HCT116 (cell line): ENCODE measurements at regions not wholly inside any gene's neighbourhood (a gene's known extent, or its start where the extent isn't known, plus 50 kb on each side); places are given as distances from the start of the nearest gene placed in this dataset.

Experiments used
- ATAC-seq: fragments of 200-7000 bp; cut with Tn5 transposase; 2 replicates; pipeline ENCODE4 v1.9.1; 2020; ENCODE audit warnings: mild to moderate bottlenecking, moderate library complexity
- BruUV-seq: library from RNA; stranded (reverse); fragments of 400-500 nt; replicated peaks from 2 replicates; lab custom pipeline; 2021; lab: Mats Ljungman, UMichigan
- CTCF ChIA-PET: fragments of 300-600 bp; sonication (Branson Sonifier 250); formaldehyde crosslinking; loops from one replicate; lab custom pipeline; 2021; ENCODE audit warnings: antibody characterized with exemption; lab: Charles Lee
- POLR2A ChIA-PET: fragments of 300-600, 350-600 bp; sonication (Branson Sonifier 250); formaldehyde crosslinking; loops from one replicate; lab custom pipeline; 2021; ENCODE audit warnings: antibody characterized with exemption; lab: Charles Lee
- RAD21 ChIA-PET, 2 experiments: fragments of 300-600 bp; sonication (Branson Sonifier 250); formaldehyde crosslinking; loops; one replicate each; lab custom pipeline; 2023; ENCODE audit warnings: low total read pairs in 2 of 2; ENCODE audit not compliant: uncharacterized antibody in 2 of 2, unreplicated experiment in 2 of 2, low non-redundant PET in 1 of 2; lab: Charles Lee
- DNase-seq: peaks from one replicate; pipeline ENCODE4 v3.0.0-alpha.2; 2010; ENCODE audit warnings: low read depth, low spot score
- H2AFZ ChIP-seq: fragments of 200-600 bp; shearing (Covaris generic), sonication (generic); 2 replicates; pipeline ENCODE4 v1.6.1; 2017; ENCODE audit warnings: low read depth, mixed run types, mixed read lengths, antibody characterized with exemption, low read length; ENCODE audit not compliant: poor library complexity, severe bottlenecking
- H3K27ac ChIP-seq: 2 replicates; pipeline ENCODE4 v1.5.1; 2012; ENCODE audit warnings: low read depth, low read length
- H3K27me3 ChIP-seq: fragments of 200-600 bp; sonication (generic); 2 replicates; pipeline ENCODE4 v1.6.1; 2016; ENCODE audit warnings: mixed run types, low read length, mixed read lengths; ENCODE audit not compliant: insufficient read depth
- H3K36me3 ChIP-seq, 2 experiments: fragments of 200-500 bp in 1 of 2; fragments of 200-600 bp in 1 of 2; sonication (Bioruptor generic) in 1 of 2; sonication (generic) in 1 of 2; 2 replicates each; pipeline versions ENCODE4 v1.5.1 to v1.6.1; 2014 to 2016; ENCODE audit warnings: low read length in 2 of 2, inconsistent platforms in 1 of 2, mixed read lengths in 1 of 2, mixed run types in 1 of 2; ENCODE audit not compliant: insufficient read depth in 2 of 2, control insufficient read depth in 1 of 2
- H3K4me1 ChIP-seq, 2 experiments: fragments of 200-600 bp in 1 of 2; sonication (generic) in 1 of 2; 2 replicates each; pipeline versions ENCODE4 v1.5.1 to v1.6.1; 2012 to 2017; ENCODE audit warnings: low read length in 2 of 2, inconsistent platforms in 1 of 2, mild to moderate bottlenecking in 1 of 2, mixed read lengths in 1 of 2, mixed run types in 1 of 2, moderate library complexity in 1 of 2; ENCODE audit not compliant: insufficient read depth in 2 of 2, control insufficient read depth in 1 of 2
- H3K4me2 ChIP-seq: fragments of 200-600 bp; sonication (generic); 2 replicates; pipeline ENCODE4 v1.6.1; 2017; ENCODE audit warnings: mixed run types, low read length, mixed read lengths
- H3K4me3 ChIP-seq, 2 experiments: fragments of 200-600 bp in 1 of 2; sonication (generic) in 1 of 2; replicated peaks in 1 of 2; 2 replicates each; pipeline ENCODE4 v1.5.1; 2011 to 2016; ENCODE audit warnings: low read length in 2 of 2, control low read depth in 1 of 2, low read depth in 1 of 2, mild to moderate bottlenecking in 1 of 2, mixed read lengths in 1 of 2, mixed run types in 1 of 2
- H3K79me2 ChIP-seq: fragments of 200-600 bp; sonication (generic); 2 replicates; pipeline ENCODE4 v1.6.1; 2017; ENCODE audit warnings: mild to moderate bottlenecking, mixed run types, low read length, moderate library complexity, mixed read lengths; ENCODE audit not compliant: insufficient read depth
- H3K9ac ChIP-seq: fragments of 200-600 bp; sonication (generic); 2 replicates; pipeline ENCODE4 v1.6.1; 2016; ENCODE audit warnings: low read length, mixed read lengths
- H3K9me2 ChIP-seq: fragments of 200-600 bp; sonication (generic), shearing (Covaris generic); 2 replicates; pipeline ENCODE4 v1.6.1; 2017; ENCODE audit warnings: mixed run types, mild to moderate bottlenecking, moderate library complexity; ENCODE audit not compliant: insufficient read depth
- H3K9me3 ChIP-seq, 2 experiments: fragments of 200-500 bp in 1 of 2; fragments of 200-600 bp in 1 of 2; sonication (Bioruptor generic) in 1 of 2; sonication (generic) in 1 of 2; 2 replicates each; pipeline ENCODE4 v1.6.1; 2014 to 2017; ENCODE audit warnings: low read length in 2 of 2, mixed read lengths in 2 of 2, inconsistent platforms in 1 of 2, low read depth in 1 of 2, mild to moderate bottlenecking in 1 of 2, mixed run types in 1 of 2, moderate library complexity in 1 of 2; ENCODE audit not compliant: control insufficient read depth in 1 of 2, insufficient read depth in 1 of 2
- H4K20me1 ChIP-seq: fragments of 200-600 bp; sonication (generic), shearing (Covaris generic); 2 replicates; pipeline ENCODE4 v1.6.1; 2017; ENCODE audit warnings: mixed run types, mild to moderate bottlenecking, moderate library complexity; ENCODE audit not compliant: insufficient read depth
- ATF3 ChIP-seq: IDR thresholded peaks from 2 replicates; pipeline ENCODE4 v1.6.1; 2012
- CBX3 ChIP-seq: IDR thresholded peaks from 2 replicates; pipeline ENCODE4 v1.6.1; 2012; ENCODE audit warnings: low read depth
- CEBPB ChIP-seq: IDR thresholded peaks from 2 replicates; pipeline ENCODE4 v1.6.1; 2012; ENCODE audit warnings: low read depth
- EGR1 ChIP-seq: IDR thresholded peaks from 2 replicates; pipeline ENCODE4 v1.6.1; 2012; ENCODE audit warnings: low read depth
- ELF1 ChIP-seq: IDR thresholded peaks from 2 replicates; pipeline ENCODE4 v1.6.1; 2012; ENCODE audit warnings: low read depth, borderline replicate concordance
- EZH2 ChIP-seq: fragments of 200-600 bp; sonication (generic); IDR thresholded peaks from 2 replicates; pipeline ENCODE4 v1.6.1; 2017; ENCODE audit warnings: antibody characterized with exemption, mixed run types
- EZH2phosphoT487 ChIP-seq: fragments of 200-600 bp; IDR thresholded peaks from 2 replicates; pipeline ENCODE4 v1.6.1; 2018; ENCODE audit warnings: antibody characterized with exemption, borderline replicate concordance
- MAX ChIP-seq: IDR thresholded peaks from 2 replicates; pipeline ENCODE4 v1.6.1; 2012
- POLR2AphosphoS5 ChIP-seq: IDR thresholded peaks from 2 replicates; pipeline ENCODE4 v1.6.1; 2011; ENCODE audit warnings: mild to moderate bottlenecking, low read depth, low read length, moderate library complexity
- RAD21 ChIP-seq: IDR thresholded peaks from 2 replicates; pipeline ENCODE4 v1.6.1; 2012; ENCODE audit warnings: low read depth, mild to moderate bottlenecking
- REST ChIP-seq: IDR thresholded peaks from 2 replicates; pipeline ENCODE4 v1.6.1; 2012; ENCODE audit warnings: low read depth
- SRF ChIP-seq: IDR thresholded peaks from 2 replicates; pipeline ENCODE4 v1.6.1; 2012; ENCODE audit warnings: low read depth
- TCF7L2 ChIP-seq: IDR thresholded peaks from 2 replicates; pipeline ENCODE4 v1.7.0; 2011; ENCODE audit warnings: borderline replicate concordance, inconsistent platforms; ENCODE audit not compliant: insufficient read depth, insufficient read length; ENCODE audit errors: extremely low read depth
- ZFX ChIP-seq: fragments of 450-650 bp; IDR thresholded peaks from 2 replicates; pipeline ENCODE4 v1.6.1; 2017
- ZNF274 ChIP-seq: fragments of 200-500 bp; sonication (Bioruptor generic); IDR thresholded peaks from 2 replicates; pipeline ENCODE4 v1.6.1; 2014; ENCODE audit warnings: mild to moderate bottlenecking, low read depth, low read length, inconsistent platforms
- intact Hi-C: fragments of 100-400 bp; cut with micrococcal nuclease; formaldehyde crosslinking; loops from 2 replicates; pipeline ENCODE4 v1.10.0; 2022

GRCh38 chr20:54981175-54981574 lies 505.8 kb downstream of the DOK5 start:
- H3K36me3 ChIP-seq, result no peaks in the 10 kb centered on the region
- no peaks in the 10 kb centered on the region for H3K9me2 ChIP-seq
- CTCF ChIA-PET, result no interaction called here
- TF ChIP-seq ATF3 (no peak), EZH2 (no peak), TCF7L2 (no peak), ZNF274 (no peak), EZH2phosphoT487 (no peak), REST (no peak), RAD21 (no peak), ZFX (no peak), ELF1 (no peak), CEBPB (no peak), SRF (no peak), MAX (no peak), POLR2AphosphoS5 (no peak), CBX3 (no peak), EGR1 (no peak)
- TF ChIP-seq, all 23 proteins: peak for 0
- Histone ChIP-seq H4K20me1 (no peaks in the 10 kb centered on the region), H2AFZ (no peak overlapping the region), H3K27me3 (no peaks in the 10 kb centered on the region), H3K9ac (no peak overlapping the region), H3K4me1 (no peaks in the 10 kb centered on the region), H3K4me2 (no peak overlapping the region), H3K27ac (no peak overlapping the region), H3K4me3 (no peak overlapping the region), H3K9me3 (peaks cover 7 to 19% of the 10 kb centered on the region in 2 experiments; a peak in 2 of 4 replicates), H3K79me2 (no peaks in the 10 kb centered on the region)
- ATAC-seq, result no peak
- intact Hi-C loops, result no loop called here
- ChIA-PET RAD21 (no interaction called here), POLR2A (no interaction called here)
- no TSS peak for BruUV-seq
- DNase-seq, result no peak
